CD1c-positive myeloid dendritic cell (primary cell): ENCODE measurements at regions not wholly inside any gene's neighbourhood (a gene's known extent, or its start where the extent isn't known, plus 50 kb on each side); places are given as distances from the start of the nearest gene placed in this dataset.

Source experiments
- DNase-seq: peaks from one replicate; pipeline ENCODE4 v3.0.0-alpha.2; 2016; ENCODE audit errors: extremely low spot score

GRCh38 chr14:40911141-40911540, 695.5 kb upstream of the LRFN5 start:
- DNase-seq = no peak

- DNase-seq = no peak
Measured at GRCh38 chr14:40909906-40910305, 696.8 kb upstream of the LRFN5 start.

GRCh38 chr14:40903709-40904108, 703.0 kb upstream of the LRFN5 start:
- no peak for DNase-seq

GRCh38 chr14:40899435-40899834, 707.2 kb upstream of the LRFN5 start:
- no peak for DNase-seq

GRCh38 chr14:40894846-40895245, 711.8 kb upstream of the LRFN5 start:
- DNase-seq = no peak

- DNase-seq = no peak
Measured at GRCh38 chr14:40889126-40889525, 717.5 kb upstream of the LRFN5 start.

GRCh38 chr14:40887912-40888311, 718.8 kb upstream of the LRFN5 start:
- DNase-seq = no peak

- DNase-seq = no peak
Measured at GRCh38 chr14:40870252-40870651, 736.4 kb upstream of the LRFN5 start.

GRCh38 chr14:40859055-40859454, 747.6 kb upstream of the LRFN5 start:
- no peak for DNase-seq

- DNase-seq = no peak
Measured at GRCh38 chr14:40855343-40855742, 751.3 kb upstream of the LRFN5 start.

- no peak for DNase-seq
Measured at GRCh38 chr14:40850191-40850590, 756.5 kb upstream of the LRFN5 start.

GRCh38 chr14:40847480-40847879, 759.2 kb upstream of the LRFN5 start:
- DNase-seq = no peak

GRCh38 chr14:40842816-40843215, 763.9 kb upstream of the LRFN5 start:
- DNase-seq = no peak

GRCh38 chr14:40841886-40842285, 764.8 kb upstream of the LRFN5 start:
- no peak for DNase-seq

- no peak for DNase-seq
Measured at GRCh38 chr14:40838601-40839000, 768.1 kb upstream of the LRFN5 start.

- DNase-seq = no peak
Measured at GRCh38 chr14:40806471-40806870, 800.2 kb upstream of the LRFN5 start.

- no peak for DNase-seq
Measured at GRCh38 chr14:40796168-40796567, 810.5 kb upstream of the LRFN5 start.

- DNase-seq = no peak
Measured at GRCh38 chr14:40784860-40785259, 821.8 kb upstream of the LRFN5 start.

GRCh38 chr14:40762685-40763084, 844.0 kb upstream of the LRFN5 start:
- DNase-seq = no peak

- DNase-seq = no peak
Measured at GRCh38 chr14:40762177-40762576, 844.5 kb upstream of the LRFN5 start.

- no peak for DNase-seq
Measured at GRCh38 chr14:40760704-40761103, 846.0 kb upstream of the LRFN5 start.

GRCh38 chr14:40758076-40758475, 848.6 kb upstream of the LRFN5 start:
- DNase-seq = no peak

- no peak for DNase-seq
Measured at GRCh38 chr14:40757376-40757950, 849.2 kb upstream of the LRFN5 start.

GRCh38 chr14:40733206-40733605, 873.5 kb upstream of the LRFN5 start:
- no peak for DNase-seq
